Activated CD8-positive, alpha-beta T cell treated with anti-CD3 and anti-CD28 coated beads for 36 hours (primary cell): ENCODE measurements at regions not wholly inside any gene's neighbourhood (a gene's known extent, or its start where the extent isn't known, plus 50 kb on each side); places are given as distances from the start of the nearest gene placed in this dataset.

Source experiments
- ATAC-seq: fragments of 200-7000 bp; cut with Tn5 transposase; one replicate; pipeline ENCODE4 v1.10.0; 2021; ENCODE audit warnings: mild to moderate bottlenecking, moderate library complexity
- CTCF ChIA-PET: fragments of 350-600 bp; sonication (Branson Sonifier 250); formaldehyde crosslinking; loops from one replicate; lab custom pipeline; 2021; ENCODE audit warnings: antibody characterized with exemption; lab: Charles Lee
- POLR2A ChIA-PET: fragments of 350-600 bp; sonication (Branson Sonifier 250); formaldehyde crosslinking; loops from one replicate; lab custom pipeline; 2021; ENCODE audit warnings: antibody characterized with exemption; lab: Charles Lee
- DNase-seq: peaks from one replicate; pipeline ENCODE4 v3.0.0-alpha.2; 2020
- H3K27ac Mint-ChIP-seq: one replicate; pipeline ENCODE4 v1.8.0; 2021; ENCODE audit warnings: mild to moderate bottlenecking, mixed read lengths
- H3K27me3 Mint-ChIP-seq: one replicate; pipeline ENCODE4 v1.8.0; 2021; ENCODE audit warnings: mixed read lengths
- H3K36me3 Mint-ChIP-seq: one replicate; pipeline ENCODE4 v1.8.0; 2021; ENCODE audit warnings: low read depth, mixed read lengths
- H3K4me1 Mint-ChIP-seq: one replicate; pipeline ENCODE4 v1.8.0; 2021; ENCODE audit warnings: low read depth, mixed read lengths
- H3K4me3 Mint-ChIP-seq: one replicate; pipeline ENCODE4 v1.8.0; 2021; ENCODE audit warnings: mild to moderate bottlenecking, moderate library complexity, mixed read lengths
- H3K9me3 Mint-ChIP-seq: one replicate; pipeline ENCODE4 v1.8.0; 2021; ENCODE audit warnings: mixed read lengths
- CTCF ChIP-seq: fragments of 200-600 bp; IDR thresholded peaks from one replicate; pipeline ENCODE4 v1.8.0; 2022; ENCODE audit warnings: antibody characterized with exemption, mild to moderate bottlenecking
- intact Hi-C: fragments of 100-400 bp; cut with micrococcal nuclease; formaldehyde crosslinking; loops from one replicate; pipeline ENCODE4 v1.10.0; 2022

- POLR2A ChIA-PET = no interaction called here
Measured at GRCh38 chr2:176781570-176782217, 430.9 kb upstream of the HNRNPA3 start.

GRCh38 chr2:176784633-176785200 is 427.9 kb upstream of the HNRNPA3 start:
- DNase-seq (no peak), ATAC-seq (no peak)
- Mint-ChIP-seq H3K9me3 (peaks cover 15% of the 10 kb centered on the region), H3K27me3 (no peaks in the 10 kb centered on the region), H3K4me3 (no peak overlapping the region), H3K36me3 (peaks cover 13% of the 10 kb centered on the region), H3K4me1 (peaks cover 15% of the 10 kb centered on the region), H3K27ac (no peak overlapping the region)
- intact Hi-C loops = no loop called here
- POLR2A ChIA-PET = no interaction called here
- no peak for TF ChIP-seq CTCF
- CTCF ChIA-PET = interaction anchor here (1.1 to 1.2 kb wide), 3 partner anchors 22 to 29 kb away, joined by 3 read pairs; no protein-coding TSS in a partner anchor

More at GRCh38 chr2:176781570-176782217, 430.9 kb upstream of the HNRNPA3 start:
- H3K27ac Mint-ChIP-seq = peak overlapping the region; percentile 78
- no peak overlapping the region for H3K4me3 Mint-ChIP-seq
- CTCF ChIA-PET = interaction anchor here (0.7 to 1.2 kb wide), 3 partner anchors 33 to 654 kb away, joined by 3 read pairs; no protein-coding TSS in a partner anchor
- intact Hi-C loops = no loop called here
- peaks cover 15% of the 10 kb centered on the region for H3K4me1 Mint-ChIP-seq
- ATAC-seq = peak; percentile 85
- peaks cover 15% of the 10 kb centered on the region for H3K9me3 Mint-ChIP-seq
- DNase-seq = peak; percentile 7
- no peak for TF ChIP-seq CTCF
- peaks cover 13% of the 10 kb centered on the region for H3K36me3 Mint-ChIP-seq
- H3K27me3 Mint-ChIP-seq = no peaks in the 10 kb centered on the region

DNA sequence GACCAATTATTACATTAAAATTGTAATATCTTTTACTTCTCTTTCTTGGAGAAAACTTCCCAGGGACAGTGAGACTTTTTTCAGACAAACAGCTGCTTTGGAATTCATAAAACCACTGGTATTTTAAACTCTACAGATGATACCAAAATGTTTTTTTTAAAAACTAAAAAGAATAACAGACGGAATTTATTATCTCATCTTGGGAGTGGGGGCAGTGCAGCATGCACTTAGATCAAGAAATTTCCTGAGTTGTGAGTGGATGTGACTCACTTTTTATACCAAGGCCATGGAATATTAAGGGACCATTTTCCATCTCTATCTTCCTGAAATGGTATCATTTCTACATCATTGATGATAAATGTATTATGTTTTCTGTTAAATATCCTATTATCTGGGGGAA is 422.8 kb upstream of the HNRNPA3 start:
- no peak for TF ChIP-seq CTCF

GRCh38 chr2:176790468-176790867 is 422.1 kb upstream of the HNRNPA3 start:
- Mint-ChIP-seq H3K4me1 (no peaks in the 10 kb centered on the region), H3K4me3 (no peak overlapping the region), H3K27ac (no peak overlapping the region), H3K27me3 (peaks cover 10% of the 10 kb centered on the region), H3K36me3 (no peaks in the 10 kb centered on the region), H3K9me3 (no peaks in the 10 kb centered on the region)
- CTCF ChIA-PET = interaction anchor here (1.6 kb wide), 1 partner anchor 138 kb away, joined by 4 read pairs; no protein-coding TSS in a partner anchor
- DNase-seq (no peak), ATAC-seq (no peak)
- POLR2A ChIA-PET = no interaction called here
- intact Hi-C loops = no loop called here
- no peak for TF ChIP-seq CTCF

More for the DNA sequence above, 422.8 kb upstream of the HNRNPA3 start:
- POLR2A ChIA-PET = no interaction called here
- H3K27me3 Mint-ChIP-seq = peaks cover 10% of the 10 kb centered on the region
- no peaks in the 10 kb centered on the region for H3K9me3 Mint-ChIP-seq
- H3K36me3 Mint-ChIP-seq = no peaks in the 10 kb centered on the region
- intact Hi-C loops = no loop called here
- H3K27ac Mint-ChIP-seq = no peak overlapping the region
- H3K4me1 Mint-ChIP-seq = no peaks in the 10 kb centered on the region
- DNase-seq = no peak
- CTCF ChIA-PET = interaction anchor here (0.7 to 1.6 kb wide), 2 partner anchors 25 to 137 kb away, joined by 3 to 4 read pairs; no protein-coding TSS in a partner anchor
- H3K4me3 Mint-ChIP-seq = no peak overlapping the region
- ATAC-seq = no peak

DNA sequence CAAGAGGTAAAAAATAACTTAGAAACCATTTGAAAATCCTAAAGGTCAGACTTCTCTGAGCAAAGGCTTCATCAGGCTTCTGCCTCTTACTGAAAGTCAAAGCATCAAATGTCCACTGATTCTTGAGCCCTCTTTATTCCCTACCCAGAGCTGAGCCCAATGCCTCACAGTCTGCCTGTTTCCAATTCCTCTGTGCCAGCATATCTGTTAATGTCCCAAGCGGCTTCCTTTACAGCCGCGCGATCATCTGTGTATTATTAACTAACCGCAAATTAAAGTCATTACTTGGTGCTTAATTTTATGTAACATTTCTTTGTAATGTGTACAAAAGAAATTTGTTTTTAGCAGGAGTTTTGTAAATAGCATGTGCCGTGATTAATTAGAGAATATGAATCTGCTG is 418.8 kb upstream of the HNRNPA3 start:
- Mint-ChIP-seq H3K36me3 (no peaks in the 10 kb centered on the region), H3K27ac (no peak overlapping the region), H3K9me3 (no peaks in the 10 kb centered on the region), H3K4me3 (no peak overlapping the region), H3K4me1 (no peaks in the 10 kb centered on the region), H3K27me3 (peaks cover 10% of the 10 kb centered on the region)
- ATAC-seq = no peak
- intact Hi-C loops = no loop called here
- DNase-seq = no peak
- ChIA-PET POLR2A (no interaction called here), CTCF (no interaction called here)
- TF ChIP-seq CTCF = no peak
